Endothelial cell of hepatic sinusoid (primary cell): ENCODE measurements at regions not wholly inside any gene's neighbourhood (a gene's known extent, or its start where the extent isn't known, plus 50 kb on each side); places are given as distances from the start of the nearest gene placed in this dataset.

Experiments
- in situ Hi-C: cut with HindIII; loops from 2 replicates; pipeline ENCODE4 v1.10.0; 2017; ENCODE audit warnings: low sequenced_read_pairs

DNA sequence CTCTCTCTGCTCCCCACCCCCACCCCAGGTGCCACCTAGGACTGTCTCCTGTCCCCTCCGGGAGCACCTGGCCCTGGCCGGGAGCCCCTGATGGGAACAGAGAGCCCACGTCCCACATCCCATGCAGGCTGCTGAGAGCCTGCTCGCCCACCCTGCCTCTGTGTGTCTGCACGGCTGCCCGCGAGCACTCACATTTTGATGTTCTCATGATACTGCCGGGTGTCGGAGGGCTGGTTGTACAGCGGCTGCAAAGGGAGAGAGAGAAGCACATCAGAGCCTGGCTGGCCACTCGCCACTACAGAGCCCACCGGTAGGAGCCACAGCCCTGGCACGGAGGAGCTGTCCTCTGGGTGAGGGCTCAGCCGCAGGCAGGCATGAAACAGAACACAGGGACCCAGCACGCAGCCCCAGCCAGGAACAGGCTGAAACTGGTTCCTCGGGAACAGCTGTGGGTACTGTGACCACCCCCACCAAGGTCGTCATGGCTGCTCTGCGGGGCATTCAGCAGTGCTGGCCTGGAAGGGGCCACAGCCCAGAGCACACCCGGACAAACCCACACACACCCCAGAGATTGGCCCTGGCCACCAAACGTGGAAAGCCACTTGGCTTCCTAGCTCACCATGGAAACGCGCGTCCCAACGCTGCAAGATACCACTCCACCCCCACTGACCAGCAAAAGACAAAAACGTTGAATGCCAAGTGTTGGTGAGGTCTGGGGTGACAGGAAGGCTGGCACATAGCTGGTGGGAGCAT lies 117.6 kb downstream of the NCOR2 start:
- in situ Hi-C loops, result no loop called here

DNA sequence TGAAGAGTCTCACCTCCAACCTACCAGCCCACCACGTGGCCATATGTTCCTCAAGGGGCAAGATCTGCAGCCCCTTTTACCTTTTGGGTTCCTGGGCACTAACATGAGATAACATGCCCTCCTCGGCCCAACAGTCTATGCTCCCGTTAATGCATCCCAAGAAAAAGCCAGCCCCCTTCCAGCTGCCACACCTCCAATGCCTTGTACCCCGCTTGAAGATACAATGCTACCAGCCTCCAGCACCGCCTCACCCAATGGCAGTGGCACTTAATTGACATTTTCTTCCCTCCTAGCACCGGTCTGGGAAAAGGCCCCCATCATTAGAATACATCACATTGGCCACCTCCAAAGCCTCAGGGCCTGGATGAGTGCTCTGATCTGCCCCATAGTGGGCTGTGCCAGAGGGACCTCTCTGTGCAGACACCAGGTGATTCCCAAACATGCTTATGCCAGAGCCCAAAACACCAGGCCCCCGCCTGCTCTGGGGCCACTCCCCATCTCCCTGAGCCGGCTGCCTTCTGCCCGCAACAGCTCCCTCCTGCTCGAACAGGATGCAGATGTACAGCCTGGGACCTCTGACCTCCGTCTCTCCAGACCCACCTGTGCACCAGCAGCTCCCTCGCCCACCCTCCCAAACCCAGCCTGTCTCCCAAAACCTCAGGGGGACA lies 118.3 kb downstream of the NCOR2 start:
- in situ Hi-C loops, result no loop called here

DNA sequence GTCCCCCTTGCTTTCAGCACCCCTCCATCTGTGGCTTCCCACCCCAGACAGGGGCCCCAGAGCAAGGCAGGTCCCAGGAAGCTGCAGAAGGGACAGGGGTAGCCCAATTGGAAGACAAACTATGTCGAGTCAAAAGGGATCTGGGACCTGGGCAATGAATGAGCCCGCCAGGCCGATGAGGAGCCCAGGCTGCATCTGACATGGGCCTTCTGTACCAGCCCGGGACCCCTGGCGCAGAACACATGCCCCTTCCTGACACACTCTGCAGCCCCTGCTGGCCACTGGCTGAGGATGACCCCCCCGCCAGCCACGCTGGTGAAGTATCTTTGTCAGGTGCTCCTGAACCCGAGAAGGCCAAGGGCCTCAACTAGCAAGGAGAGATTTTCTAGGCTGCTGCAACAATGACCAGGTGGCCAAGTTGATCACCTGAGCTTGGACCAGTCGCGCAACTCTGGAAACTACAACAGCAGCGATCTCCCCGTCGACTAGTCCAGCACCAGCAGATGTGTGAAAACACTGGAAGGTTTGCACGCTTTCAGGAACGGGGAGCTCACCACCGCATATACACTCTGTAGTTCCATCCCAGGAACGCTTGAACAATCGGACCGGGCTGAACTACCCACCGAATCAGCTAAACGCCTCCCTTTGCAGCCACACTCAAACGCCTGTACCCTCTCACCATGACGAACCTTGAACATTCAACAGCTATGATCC lies 119.0 kb downstream of the NCOR2 start:
- in situ Hi-C loops, result no loop called here

DNA sequence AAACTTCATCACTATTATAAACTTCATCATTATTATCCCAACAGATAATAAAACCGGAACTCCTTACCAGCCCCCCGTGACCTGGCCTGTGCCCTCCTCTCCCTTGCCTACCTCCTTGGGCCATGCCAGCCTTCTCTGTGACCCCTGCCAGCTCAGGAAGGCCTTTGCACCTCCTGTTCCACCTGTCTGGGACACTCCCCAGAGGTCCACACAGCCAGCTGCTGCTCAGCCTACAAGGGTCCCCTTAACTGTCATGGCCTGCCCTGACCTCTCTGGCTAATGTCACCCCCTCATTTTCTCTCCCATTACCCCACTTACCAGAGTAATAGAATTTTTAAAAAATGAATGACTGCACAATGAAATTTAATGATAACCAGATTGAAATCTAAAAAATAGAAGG lies 121.0 kb downstream of the NCOR2 start:
- in situ Hi-C loops, result no loop called here

DNA sequence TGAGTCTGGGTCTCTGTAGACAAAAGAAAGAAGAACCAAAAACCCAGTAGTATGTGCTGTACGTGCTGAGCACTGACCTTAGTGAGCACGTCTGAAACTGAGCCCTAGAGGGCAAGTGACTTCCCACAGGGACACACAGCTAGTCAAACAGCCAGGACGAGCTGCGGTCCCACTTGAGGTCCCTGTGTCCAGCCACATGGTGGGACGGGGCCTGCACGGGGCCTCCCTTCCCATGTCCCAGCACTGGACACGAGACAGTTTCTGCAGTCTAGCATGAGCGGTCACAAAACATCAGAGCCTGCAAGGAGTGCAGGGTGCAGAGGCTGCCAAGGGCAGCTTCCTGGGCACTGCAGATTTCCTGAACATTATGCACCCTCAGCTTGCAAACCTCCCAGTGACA lies 121.6 kb downstream of the NCOR2 start:
- in situ Hi-C loops, result no loop called here

DNA sequence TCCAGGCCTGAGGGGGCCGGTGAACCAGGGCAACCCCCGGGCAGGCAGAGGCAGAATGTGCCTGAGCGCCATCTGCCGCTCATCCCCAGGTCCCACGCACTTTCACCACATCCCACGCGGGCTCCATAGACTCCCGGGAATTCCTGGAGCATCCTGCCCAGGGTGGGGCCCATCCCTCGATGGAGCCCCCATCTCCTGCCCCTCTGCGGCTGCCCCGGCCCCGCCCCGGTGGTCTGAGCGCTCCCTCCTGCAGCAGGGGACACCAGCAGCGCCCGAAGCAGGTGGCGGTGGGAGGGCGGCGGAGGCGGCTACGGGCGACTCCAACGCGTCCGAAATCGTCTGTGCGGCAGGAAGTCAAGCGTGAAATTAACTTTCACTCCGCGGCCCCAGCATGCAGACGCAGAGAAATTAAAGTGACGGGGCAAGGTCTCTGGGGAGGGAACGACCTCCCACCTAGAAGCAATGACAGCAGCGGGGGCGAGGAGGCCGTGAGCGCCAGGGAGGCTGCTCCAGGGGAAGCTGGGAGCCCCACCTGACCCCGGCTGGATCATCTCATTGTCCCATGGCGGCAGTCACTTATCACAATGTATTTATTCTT lies 122.2 kb downstream of the NCOR2 start:
- in situ Hi-C loops, result no loop called here

DNA sequence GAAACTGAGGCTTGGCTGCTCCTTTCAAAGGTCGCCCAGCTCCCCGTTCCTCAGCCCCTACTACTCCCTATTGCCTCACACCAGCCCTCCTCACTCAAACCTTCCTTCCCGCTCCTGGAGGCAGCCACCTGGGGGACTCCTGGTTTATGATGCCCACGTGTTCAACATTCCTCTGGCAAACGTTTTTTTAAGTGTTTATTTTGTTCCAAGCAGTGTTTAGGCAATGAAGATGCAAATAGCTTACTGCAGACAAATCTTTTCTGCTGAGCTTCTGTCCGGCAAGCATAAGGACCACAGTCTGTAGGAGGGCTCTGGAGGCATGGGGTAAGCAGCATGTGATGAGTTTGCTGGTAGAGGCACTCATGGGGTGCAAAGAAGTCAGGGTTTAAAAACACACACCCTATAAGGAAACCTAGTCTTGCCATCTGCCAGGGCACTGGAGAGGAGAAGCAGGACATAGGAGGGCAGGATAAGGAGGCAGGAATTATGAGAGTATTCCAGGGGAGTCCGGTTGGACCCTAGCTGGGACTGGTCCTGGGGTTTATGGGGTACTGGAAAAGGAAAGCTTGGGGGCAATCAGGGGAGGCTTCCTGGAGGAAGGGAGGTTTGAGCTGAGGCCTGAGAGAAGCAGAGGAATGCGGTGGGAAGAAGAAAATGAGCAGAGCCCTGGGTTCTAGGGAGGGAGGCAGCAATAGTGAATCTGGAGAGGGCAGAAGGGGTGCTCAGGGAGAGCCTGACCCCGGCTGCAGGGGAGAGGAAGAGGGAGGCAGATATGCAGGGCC lies 123.3 kb downstream of the NCOR2 start:
- in situ Hi-C loops, result loop anchor here (5.0 kb wide), 2 partner anchors 47 to 53 kb away; no protein-coding TSS in a partner anchor

DNA sequence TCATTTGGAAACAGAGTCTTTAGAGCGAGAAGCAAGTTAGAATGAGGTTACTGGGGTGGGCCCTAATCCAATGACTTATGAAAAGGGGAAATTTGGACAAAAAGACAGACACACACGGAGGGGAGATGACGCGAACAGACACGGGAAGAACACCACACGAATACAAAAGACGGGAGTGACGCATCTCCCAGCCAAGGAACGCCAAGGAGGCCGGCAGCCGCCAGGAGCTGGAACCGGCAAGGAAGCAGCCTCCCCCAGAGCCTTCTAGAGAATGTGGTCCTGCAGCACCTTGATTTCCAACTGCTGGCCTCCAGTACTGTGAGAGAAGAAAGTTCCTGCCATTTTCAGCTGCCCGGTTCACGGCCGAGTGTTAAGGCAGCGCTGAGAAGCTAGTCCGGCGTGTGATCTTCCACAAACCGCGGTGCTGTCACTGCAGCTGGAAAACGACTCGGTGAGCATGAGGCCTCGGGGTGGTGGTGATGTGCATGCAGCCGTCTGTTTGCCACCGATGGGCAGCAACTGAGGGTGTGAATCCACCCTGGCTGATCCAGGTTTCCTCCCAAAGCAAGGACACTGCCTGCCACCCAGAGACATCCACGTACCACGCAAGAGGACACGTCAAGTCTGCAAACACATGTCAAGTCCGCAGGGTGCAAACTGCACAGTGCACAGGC lies 124.5 kb downstream of the NCOR2 start:
- in situ Hi-C loops, result loop anchor here (5.0 kb wide), 2 partner anchors 46 to 54 kb away; no protein-coding TSS in a partner anchor

DNA sequence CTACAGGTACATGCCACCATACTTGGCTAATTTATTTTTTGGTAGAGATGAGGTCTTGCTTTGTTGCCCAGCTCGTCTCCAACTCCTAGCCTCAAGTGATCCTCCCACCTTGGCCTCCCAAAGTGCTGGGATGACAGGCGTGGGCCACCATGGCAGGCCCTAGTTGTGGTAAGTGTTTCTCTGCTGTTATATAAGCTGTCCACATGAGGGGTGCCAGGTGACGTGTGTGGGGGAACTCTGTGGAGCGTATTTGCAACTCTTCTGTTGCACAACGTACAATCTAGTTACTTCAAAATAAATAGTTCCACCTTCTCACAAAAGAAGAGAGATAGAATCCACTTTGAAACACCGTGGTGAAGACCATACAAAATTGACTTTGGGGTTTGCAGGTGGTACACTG lies 125.1 kb downstream of the NCOR2 start:
- in situ Hi-C loops, result loop anchor here (5.0 kb wide), 2 partner anchors 45 to 55 kb away; no protein-coding TSS in a partner anchor

DNA sequence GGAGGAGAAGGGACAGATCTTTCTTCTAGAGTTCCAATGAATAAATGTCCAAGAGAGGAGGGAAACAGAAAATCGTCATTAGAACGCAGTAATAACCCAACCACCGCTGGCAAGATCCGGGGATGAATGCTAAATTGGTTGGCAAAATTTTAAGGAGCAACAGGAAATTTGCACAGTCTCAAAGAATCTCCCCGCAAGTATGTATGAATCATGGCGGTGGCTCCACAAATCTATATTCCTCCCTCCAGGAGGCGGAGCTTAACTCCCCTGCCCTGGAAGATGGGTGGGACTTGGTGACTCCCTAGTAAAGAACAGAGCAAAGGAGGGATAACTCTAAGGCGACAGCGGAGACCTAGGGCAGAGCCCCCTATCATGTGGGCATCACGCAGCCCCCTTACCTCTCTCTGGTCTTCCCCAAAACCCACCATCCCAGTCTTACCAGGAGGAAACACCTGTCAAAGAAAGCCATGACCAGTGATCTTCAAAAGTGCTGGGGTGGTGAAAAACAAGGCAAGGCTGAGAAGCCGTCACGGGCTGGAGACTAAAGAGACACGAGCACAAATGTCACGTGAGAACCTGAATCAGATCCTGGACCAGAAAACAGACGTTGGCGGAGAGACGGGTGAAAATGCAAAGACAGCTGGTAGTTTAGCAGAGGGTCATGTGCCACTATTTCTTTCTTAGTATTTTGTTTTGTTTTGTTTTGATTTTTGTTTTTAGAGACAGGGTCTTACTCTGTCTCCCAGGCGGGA lies 125.8 kb downstream of the NCOR2 start:
- in situ Hi-C loops, result loop anchor here (5.0 kb wide), 2 partner anchors 44 to 56 kb away; no protein-coding TSS in a partner anchor

DNA sequence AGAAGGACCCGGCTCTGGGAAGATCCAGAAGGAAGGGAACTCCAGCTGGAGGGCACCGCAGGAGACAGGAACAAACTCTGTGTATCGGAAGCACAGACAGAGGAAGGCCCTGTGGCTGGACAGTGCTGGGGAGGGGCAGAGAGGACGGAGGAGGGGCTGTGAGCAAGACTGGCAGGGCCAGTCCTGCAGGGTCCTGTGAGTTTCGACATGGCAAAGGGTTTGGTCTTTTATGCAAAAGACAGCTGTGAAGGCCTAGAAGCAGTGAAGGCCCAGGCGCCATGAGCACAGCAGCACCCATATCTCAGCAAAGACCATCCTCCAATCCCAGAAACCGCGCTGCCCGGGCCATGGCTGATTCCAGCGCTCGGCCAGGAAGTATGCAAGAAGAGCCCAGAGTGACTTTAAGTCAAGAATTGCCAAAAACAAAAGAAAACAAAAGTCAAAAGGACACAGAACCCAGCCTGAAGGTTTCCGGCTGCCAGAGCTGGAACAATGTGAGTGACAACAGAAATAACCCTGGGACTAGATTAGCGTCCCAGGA lies 126.5 kb downstream of the NCOR2 start:
- in situ Hi-C loops, result loop anchor here (5.0 kb wide), 2 partner anchors 44 to 56 kb away; no protein-coding TSS in a partner anchor

DNA sequence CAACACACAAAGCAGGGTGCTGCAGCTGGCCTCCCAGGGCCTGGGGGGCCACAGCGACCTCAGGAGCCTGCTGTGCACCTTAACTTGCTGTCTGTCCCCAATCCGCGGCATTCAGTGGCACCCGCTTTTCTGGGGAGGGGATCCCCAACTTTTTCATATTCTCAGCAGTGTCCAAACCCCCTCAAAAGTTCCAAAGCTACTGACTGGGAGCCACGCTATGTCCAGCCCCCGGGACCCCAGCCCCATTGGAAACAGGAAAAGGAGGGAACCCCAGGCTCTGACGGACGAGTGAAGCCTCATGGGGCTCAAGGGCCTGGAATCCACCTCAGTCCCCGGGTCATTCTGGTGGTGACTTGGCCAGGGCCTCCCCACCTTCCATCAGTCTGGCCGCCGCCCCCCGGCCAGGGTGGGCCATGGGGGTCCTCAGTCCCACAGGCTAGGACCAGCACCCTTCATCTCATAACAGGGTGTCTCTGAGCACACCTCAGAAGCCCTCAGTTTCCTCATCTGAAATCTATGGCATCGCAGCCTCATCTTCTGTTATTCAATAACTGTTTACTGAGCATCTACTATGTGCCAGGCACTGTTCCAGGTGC lies 127.3 kb downstream of the NCOR2 start:
- in situ Hi-C loops, result loop anchor here (5.0 kb wide), 2 partner anchors 43 to 57 kb away; no protein-coding TSS in a partner anchor

DNA sequence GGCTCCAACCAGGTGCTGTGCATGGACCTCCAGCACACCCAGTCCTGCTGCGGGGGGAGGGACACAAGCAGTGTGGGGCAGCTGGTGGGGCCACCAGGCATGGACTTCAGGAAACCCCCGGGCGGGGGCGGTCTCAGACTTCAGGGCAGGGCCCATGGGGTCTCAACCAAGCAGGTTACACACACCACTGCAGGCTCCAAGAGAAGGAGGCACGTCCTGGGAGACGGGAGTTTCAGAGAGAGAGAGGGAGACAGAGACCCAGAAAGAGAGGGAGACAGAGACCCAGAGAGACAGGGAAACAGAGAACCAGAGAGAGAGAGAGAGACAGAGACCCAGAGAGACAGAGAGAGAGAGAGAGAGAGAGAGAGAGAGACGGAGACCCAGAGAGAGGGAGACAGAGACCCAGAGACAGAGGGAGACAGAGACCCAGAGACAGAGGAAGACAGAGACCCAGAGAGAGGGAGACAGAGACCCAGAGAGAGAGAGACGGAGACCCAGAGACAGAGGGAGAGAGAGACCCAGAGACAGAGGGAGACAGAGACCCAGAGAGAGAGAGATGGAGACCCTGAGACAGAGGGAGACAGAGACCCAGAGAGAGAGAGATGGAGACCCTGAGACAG lies 128.9 kb downstream of the NCOR2 start:
- in situ Hi-C loops, result no loop called here

DNA sequence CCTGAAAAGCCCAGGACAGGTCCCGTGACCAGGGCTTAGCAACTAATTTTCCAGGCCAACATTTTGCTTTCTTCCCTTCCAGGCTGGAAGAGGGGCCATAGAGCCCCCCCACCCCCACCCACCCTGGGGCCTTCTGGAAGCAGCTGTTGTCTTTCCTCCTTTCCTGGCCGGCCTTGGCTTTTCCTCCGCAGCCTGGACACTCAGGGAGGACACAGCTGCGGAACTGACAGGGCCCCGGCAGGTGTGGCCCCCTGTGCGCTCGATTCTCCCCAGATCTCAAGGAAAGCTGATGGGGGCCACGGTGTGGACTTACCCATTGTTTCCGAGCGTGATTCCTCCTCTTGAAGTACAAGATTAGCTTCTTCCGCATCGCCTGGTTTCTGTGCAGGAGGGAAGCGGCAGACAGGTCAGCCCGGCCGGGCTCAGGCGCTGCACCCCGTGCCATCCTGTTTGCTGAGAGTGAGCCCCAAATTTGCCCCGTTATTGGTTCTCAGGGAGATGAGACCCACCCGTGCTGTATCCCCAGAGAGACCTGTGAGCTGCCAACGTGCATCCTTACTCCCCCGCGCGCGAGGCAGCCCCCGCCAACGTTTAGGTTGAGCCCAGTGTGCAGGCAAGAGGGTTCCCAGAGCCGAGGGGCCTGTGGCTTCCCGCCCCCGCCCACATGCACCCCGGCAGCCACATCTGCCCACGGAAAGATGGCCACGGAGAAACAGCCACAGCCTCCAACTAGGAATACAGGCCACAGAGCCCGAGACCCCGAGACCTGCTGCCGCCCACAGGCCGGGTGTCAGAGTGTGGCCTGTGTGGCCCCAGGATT lies 129.6 kb downstream of the NCOR2 start:
- in situ Hi-C loops, result no loop called here

DNA sequence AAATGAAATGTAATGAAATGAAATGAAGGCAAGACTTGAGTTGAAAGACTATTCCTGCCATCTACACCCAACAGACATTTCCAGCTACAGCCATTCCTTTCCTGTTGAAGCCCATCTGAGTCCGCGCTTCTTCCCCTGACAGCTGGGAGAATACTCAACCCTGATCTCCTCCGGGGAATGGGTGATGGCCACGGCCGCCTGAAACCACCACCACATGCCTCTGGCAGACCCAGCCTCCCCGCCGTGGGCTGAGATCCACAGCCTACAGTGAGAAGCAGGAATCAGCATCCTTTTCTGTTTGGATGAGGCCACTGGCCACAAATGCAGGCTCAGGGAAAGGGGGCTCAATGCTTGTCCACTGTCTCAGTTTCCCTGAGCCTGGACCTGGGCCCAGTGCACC lies 130.3 kb downstream of the NCOR2 start:
- in situ Hi-C loops, result no loop called here

DNA sequence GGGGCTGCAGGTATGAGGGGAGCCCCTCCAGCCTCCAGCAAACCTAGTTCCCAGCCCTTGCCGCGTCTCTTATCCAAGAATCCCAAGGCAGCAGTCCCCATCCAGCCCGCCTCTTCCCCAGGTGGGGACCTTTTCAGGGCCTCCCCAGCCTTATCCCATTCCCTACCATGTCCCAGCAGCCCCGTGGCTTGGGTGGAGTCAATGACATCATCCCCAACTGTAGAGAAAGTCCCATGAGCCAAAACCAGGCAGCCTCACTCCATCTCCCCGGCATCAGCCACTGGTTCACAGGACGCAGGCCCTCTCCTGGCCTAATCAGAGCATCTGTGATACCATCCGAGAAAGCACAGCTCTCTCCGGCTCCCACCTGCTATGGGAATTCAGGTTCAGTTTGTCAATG lies 131.0 kb downstream of the NCOR2 start:
- in situ Hi-C loops, result no loop called here

DNA sequence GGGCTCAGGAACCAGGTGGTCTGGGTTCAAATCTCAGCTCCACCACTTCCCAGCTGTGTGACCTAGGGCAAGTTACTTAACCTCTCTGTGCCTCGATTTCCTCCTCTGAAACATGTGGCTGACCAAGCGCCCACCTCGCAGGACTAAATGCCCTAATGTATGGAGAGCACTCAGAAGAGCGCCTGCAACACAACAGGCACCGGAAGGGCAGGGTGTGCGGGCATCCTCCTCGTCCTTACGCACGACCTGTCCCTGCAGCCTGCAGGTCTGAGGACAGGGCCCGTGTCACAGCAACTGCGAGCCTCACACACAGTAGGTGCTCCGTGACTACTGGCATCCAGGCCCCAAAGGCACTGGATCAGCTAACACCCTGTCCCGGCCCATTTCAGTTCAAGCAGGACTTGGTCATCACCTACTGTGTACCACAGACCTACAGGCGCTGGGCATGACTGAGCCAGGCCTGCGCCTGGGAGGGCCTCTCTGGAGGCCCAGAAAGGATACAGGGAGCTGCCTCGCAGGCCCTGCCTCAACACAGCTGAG lies 131.5 kb downstream of the NCOR2 start:
- in situ Hi-C loops, result no loop called here
